GM23248 (cell line): ENCODE measurements at regions not wholly inside any gene's neighbourhood (a gene's known extent, or its start where the extent isn't known, plus 50 kb on each side); places are given as distances from the start of the nearest gene placed in this dataset.
"Not testable (repeated sequence)": the region's sequence is repeated elsewhere in the genome, so short reads cannot be mapped to it uniquely, and the experiment has no call there.

Experiments
- EZH2 ChIP-seq: fragments of 200-600 bp; sonication (generic); IDR thresholded peaks from 2 replicates; pipeline ENCODE4 v1.6.1; 2018; ENCODE audit warnings: antibody characterized with exemption, mild to moderate bottlenecking; ENCODE audit not compliant: insufficient read depth, poor library complexity, severe bottlenecking
- EZH2phosphoT487 ChIP-seq: fragments of 200-600 bp; sonication (generic); IDR thresholded peaks from 2 replicates; pipeline ENCODE4 v1.6.1; 2018; ENCODE audit warnings: antibody characterized with exemption, moderate library complexity, mild to moderate bottlenecking, low read depth; ENCODE audit not compliant: insufficient read depth

DNA sequence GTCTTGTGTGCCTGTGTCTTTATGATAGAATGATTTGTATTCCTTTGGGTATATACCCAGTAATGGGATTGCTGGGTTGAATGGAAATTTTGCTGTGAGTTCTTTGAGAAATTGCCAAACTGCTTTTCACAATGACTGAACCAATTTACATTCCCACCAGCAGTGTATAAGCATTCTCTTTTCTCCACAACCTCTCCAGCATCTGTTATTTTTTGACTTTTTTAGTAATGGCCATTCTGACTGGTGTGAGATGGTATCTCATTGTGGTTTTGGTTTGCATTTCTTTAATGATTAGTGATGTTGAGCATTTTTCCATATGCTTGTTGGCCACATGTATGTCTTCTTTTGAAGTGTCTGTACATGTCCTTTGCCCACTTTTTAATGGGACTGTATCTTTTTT, 238.3 kb upstream of the ZEB2 start:
- not testable (repeated sequence) for TF ChIP-seq EZH2phosphoT487, EZH2
